HG03442 (cell line): ENCODE measurements at regions not wholly inside any gene's neighbourhood (a gene's known extent, or its start where the extent isn't known, plus 50 kb on each side); places are given as distances from the start of the nearest gene placed in this dataset.
"Not testable (repeated sequence)": the region's sequence is repeated elsewhere in the genome, so short reads cannot be mapped to it uniquely, and the experiment has no call there.

Experiments used
- ATAC-seq: cut with Tn5 transposase; IDR thresholded peaks from one replicate; pipeline ENCODE4 v1.9.1; 2021; ENCODE audit warnings: mild to moderate bottlenecking, moderate library complexity; ENCODE audit not compliant: unreplicated experiment

GRCh38 chr5:40227366-40227765 is 452.3 kb upstream of the PTGER4 start:
- no peak for ATAC-seq

GRCh38 chr5:40226906-40227305 is 452.8 kb upstream of the PTGER4 start:
- ATAC-seq, result no peak

DNA sequence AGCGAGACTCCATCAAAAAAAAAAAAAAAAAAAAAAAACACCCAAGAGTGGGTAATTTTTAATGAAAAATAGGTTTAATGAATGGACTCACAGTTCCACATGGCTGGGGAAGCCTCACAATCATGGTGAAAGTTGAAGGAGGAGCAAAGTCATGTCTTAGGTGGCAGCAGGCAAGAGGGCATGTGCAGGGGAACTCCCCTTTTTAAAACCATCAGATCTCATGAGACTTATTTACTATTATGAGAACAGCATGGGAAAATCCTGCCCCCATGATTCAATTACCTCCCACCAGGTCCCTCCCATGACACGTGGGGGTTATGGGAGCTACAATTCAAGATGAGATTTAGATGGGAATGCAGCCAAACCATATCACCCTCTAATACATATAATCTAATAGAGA is 454.6 kb upstream of the PTGER4 start:
- ATAC-seq, result not testable (repeated sequence)

DNA sequence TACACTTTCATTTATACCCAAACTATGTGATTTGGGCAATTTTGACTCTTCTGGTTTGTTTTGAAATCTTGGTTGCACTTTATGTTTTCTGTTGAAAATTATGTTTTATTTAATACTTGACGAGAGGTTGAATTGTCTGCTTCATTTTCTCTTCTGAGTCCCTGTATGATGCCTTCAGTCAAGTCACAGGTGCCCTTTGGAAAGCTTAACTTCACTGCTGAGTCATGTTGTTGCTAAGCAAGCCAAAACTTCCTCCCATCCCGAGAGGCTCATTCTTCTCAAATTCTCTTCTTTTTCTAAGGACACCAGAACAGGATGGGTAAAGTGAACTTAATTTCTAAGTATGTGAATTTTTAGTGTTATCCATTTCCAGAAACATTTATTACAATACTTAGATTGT is 455.3 kb upstream of the PTGER4 start:
- peak; percentile 18 for ATAC-seq

DNA sequence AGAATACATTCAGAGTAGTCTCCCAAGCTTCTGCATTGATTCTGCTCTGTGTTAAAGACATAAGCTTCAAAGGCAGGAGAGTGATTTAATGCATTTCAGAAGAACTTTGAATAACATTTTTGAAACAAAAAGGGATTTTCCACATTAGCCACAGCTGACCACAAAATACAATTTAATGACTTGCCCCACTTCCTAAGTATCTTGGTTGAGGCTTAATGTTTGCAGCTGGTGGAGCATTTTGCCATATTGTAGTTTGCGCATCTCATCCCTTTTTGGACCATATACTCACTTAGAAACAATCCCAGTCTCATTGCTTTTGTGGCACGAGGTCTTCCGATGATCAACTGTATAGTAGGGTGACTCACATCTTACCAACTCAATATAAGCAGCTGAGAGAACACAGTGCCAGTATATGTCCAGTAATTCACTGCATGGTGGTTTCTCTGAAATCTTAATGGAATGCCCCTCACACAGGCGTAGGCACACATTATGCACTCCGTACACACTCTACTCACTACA is 455.8 kb upstream of the PTGER4 start:
- peak; percentile 65 for ATAC-seq

GRCh38 chr5:40221796-40222195 is 457.9 kb upstream of the PTGER4 start:
- no peak for ATAC-seq

DNA sequence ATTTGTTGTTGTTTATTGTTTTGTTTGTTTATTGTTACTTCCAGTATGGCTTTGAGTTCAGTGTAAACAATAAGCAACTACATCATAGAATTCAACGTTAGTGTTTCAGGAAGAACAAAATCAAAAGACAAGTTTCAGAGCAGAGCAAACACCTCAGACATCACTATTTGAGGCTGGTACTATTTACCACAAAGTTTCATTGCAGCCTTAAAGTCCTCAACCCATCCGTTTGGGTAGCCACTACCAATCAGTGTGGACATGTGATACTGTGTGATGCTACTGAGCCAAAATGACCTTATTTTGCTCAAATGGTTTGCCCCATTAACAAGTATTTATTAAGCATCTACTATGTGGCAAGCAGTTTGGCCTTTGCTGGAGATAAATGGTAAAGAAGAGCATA is 458.5 kb upstream of the PTGER4 start:
- ATAC-seq, result no peak

DNA sequence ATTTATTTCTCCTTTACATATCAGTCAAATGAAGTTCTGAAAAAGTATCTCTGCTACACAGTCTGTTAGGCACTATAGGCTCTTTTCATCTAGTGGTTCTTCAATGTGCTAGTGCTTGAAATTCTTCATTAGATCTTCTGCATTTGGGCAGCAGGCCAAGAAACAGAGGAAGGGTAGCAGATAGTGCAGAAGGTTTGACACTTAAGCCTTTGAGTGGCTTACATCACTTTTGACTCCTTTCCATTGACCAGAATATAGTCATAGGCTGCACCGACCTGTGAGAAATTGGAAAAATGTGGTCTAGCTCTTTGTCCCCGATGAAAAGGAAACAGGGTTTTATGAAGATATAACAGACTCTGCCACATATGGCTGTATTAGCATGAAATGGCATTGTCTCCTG is 459.5 kb upstream of the PTGER4 start:
- ATAC-seq, result no peak

DNA sequence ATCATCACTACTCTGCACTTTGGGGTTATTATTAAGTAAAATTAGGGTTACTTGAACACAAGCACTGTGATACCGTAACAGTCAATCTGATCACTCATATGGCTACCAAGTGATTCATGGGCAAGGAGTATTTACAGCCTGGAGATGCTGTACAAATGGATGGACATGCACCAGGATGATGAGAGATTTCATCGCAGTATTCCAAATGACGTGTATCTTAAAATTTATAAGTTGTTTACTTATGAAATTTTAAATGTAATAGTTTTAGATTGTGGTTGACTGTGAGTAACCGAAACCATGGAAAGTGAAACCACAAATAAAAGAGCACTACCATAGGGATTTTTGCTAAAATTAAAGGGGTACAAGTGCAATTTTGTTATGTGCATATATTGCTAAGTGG is 462.2 kb upstream of the PTGER4 start:
- no peak for ATAC-seq

DNA sequence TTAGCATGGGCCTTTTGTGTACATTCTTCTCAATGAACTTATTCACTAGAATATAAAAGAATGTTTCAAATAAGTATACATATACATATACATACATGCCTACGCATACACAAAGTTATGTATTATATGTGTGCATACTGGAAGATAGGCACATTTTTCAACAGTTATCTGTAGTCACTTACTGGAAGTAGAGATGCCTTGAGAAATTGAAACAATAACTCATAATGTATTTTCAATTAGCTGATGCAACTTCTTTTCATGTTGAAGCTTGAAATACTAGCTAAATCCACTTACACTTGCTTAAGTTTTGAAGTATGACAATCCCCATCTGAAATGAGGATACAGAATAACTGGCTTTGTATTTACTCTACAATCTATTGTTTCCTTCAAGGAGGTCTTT is 469.0 kb upstream of the PTGER4 start:
- no peak for ATAC-seq

DNA sequence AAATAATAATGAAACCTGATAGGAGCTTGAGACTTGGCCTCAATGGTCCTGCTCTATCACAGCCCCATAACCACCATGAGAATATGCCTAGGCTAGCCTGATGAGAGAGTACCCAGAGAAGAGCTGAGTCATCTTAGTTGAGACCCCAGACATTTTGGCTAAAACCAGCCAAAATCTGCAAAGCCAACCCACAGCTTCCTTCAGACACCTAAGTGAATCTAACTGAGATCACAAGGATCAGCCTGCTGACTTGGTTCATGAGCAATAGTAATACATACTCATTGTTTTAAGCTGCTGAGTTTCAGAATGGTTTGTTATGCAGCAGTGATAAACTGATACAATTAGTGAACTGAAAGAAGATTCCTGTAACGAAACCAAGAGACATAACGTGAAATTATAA is 473.7 kb upstream of the PTGER4 start:
- no peak for ATAC-seq

DNA sequence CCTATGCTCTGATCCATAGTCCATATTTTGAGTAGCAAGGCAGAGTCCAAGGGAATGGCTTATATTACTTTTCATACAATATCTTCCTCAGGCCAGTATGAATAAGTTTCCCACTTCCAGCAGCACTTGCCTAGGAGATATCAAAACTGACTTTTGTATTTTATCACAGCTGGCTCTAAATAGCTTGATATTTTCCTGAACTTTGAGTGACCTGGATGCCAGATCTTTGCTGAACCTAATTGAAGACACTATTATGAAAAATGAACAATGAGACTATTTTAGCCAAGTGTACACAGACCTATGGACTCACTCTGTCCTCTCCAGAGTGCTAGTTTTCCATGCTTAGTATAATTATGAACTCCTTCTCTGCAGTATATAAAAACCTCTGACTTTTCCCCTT is 475.6 kb upstream of the PTGER4 start:
- ATAC-seq, result no peak

DNA sequence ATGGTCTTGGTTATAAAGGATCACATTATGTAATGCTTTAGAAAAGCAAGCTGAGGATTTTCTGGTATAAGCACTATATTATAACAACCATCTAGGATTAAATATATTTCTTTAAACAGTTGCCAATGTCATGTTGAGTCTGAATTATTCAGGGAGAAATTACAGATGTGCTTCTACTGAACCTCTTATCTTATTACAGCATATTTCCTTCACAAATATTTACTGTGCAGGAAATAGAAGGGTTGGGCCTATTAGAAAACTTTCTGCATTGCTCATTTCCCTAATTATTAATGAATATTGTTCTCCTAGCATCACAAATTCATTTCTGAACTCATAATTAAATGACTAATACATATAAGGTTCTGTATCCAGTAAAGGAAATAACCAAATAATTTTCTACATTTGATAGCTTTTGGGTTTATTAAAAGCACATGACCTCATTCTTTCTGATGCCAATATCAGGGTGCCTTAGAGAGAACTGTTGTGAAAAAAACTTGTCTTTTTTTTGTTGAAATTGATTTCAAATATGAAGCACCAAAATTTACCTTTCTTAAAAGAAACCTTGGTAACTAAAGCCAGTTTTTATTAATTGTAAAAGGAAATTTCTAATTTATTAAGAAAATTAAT is 476.8 kb upstream of the PTGER4 start:
- ATAC-seq, result no peak

DNA sequence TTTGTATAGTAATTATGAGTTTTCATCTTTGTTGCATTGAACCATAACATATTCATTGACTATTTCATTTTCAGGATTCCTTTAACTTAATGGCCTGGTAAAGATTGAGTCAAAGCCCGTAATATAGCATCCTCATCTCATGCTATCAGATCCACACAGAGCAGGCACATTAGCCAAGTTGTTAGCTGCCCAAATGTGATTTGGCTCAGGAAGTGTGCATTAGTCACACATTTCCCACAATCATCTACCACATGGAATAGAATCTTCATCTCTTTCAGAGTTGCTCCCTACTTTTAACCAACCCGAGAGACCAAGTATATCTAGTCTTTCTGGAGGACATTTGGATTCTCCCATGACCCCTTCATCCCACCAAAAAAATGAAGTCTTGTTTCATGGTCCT is 481.0 kb upstream of the PTGER4 start:
- ATAC-seq, result no peak

DNA sequence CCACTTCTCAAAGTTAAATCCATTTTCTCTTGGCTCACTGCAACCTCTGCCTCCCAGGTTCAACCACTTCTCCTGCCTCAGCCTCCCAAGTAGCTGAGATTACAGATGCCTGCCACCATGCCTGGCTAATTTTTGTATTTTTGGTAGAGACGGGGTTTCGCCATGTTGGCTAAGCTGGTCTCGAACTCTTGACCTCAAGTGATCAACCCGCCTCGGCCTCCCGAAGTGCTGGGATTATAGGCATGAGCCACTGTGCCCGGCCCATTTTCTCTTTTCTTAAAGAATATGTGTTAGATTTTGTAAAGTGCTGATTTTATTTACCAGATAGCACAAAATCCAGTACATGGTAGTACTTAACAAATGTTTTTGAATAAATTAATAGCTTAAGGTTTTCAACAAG is 484.1 kb upstream of the PTGER4 start:
- ATAC-seq, result not testable (repeated sequence)

- ATAC-seq, result no peak
Measured at GRCh38 chr5:40191150-40191549, 488.6 kb upstream of the PTGER4 start.

GRCh38 chr5:40172721-40173120 is 507.0 kb upstream of the PTGER4 start:
- no peak for ATAC-seq

- ATAC-seq, result no peak
Measured at GRCh38 chr5:40171971-40172370, 507.7 kb upstream of the PTGER4 start.

DNA sequence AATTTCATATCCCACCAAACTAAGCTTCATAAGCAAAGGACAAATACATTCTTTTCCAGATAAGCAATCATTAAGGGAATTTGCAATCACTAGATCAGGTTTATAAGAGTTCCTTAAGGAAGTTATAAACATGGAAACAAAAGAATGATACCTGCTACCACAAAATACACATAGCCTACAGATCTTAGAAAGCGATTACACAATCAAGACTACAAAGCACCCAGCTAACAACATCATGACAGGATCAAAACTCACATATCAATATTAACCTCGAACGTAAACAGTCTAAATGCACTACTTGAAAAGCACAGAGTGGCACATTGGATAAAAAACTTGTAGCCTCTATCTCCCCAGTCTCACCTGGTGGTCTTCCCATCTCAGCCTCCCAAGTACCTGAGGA is 512.4 kb upstream of the PTGER4 start:
- no peak for ATAC-seq

- no peak for ATAC-seq
Measured at GRCh38 chr5:40166802-40167201, 512.9 kb upstream of the PTGER4 start.

DNA sequence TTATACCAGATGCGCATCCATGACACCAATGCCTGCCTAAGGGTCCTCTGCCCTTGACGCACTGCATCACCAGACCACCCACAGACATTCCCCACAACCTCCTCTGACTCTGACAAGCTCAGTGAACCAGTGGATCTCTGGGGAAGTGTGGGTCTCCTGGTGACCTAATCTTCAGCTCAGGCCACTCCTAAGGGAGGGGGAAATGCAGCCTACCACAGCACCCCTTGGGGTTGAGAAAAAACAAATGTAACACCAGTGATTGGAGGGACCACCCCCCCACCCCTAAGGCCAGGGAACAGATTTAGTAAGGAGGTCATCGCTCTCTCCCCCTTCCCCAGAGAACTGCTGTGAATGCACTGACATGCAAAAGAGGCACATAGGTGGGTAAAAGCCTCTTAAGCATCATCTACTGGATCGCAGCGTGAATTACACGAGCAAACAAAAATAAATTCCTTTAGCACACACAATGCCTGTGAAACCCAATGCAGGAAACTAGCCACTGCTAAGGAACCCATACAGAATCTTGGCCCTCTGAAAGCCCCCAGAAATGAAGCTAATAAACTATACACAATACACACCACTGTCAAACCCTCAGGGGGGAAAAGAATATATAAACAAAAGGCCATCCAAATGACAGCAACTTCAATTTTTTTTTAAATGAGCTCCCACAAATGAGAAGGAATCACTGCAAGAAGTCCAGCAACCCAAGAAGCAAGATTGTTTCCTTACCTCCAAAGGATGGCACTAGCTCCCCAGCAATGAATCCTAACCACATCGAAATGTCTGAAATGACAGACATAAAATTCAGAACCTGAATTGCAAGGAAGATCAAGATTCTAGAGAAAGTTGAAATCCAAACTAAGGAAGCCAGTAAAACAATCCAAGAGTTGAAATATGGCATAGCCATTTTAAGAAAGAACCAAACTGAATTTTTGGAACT is 513.7 kb upstream of the PTGER4 start:
- ATAC-seq, result no peak

- no peak for ATAC-seq
Measured at GRCh38 chr5:40165106-40165788, 514.5 kb upstream of the PTGER4 start.
